H9 (cell line): ENCODE measurements at regions not wholly inside any gene's neighbourhood (a gene's known extent, or its start where the extent isn't known, plus 50 kb on each side); places are given as distances from the start of the nearest gene placed in this dataset.

Experiments used
- DNase-seq: peaks from one replicate; pipeline ENCODE4 v3.0.0-alpha.2; 2017
- H2AFZ ChIP-seq: one replicate; pipeline ENCODE4 v1.6.1; 2013; ENCODE audit warnings: mild to moderate bottlenecking, low read length, control low read depth, moderate library complexity
- H2AK5ac ChIP-seq: 2 replicates; pipeline ENCODE4 v1.6.1; 2013; ENCODE audit warnings: low read length, control low read depth, mixed read lengths; ENCODE audit not compliant: insufficient read length
- H2BK120ac ChIP-seq: one replicate; pipeline ENCODE4 v1.6.1; 2013; ENCODE audit warnings: low read depth, mild to moderate bottlenecking, low read length, control low read depth, inconsistent platforms; ENCODE audit not compliant: poor library complexity, severe bottlenecking
- H2BK12ac ChIP-seq: 2 replicates; pipeline ENCODE4 v1.6.1; 2013; ENCODE audit warnings: low read length, control low read depth, mixed read lengths, low read depth; ENCODE audit not compliant: insufficient read length
- H2BK15ac ChIP-seq: 2 replicates; pipeline ENCODE4 v1.6.1; 2013; ENCODE audit warnings: low read depth, low read length, control low read depth
- H2BK20ac ChIP-seq: one replicate; pipeline ENCODE4 v1.6.1; 2013; ENCODE audit warnings: low read depth, mild to moderate bottlenecking, low read length, control low read depth, inconsistent platforms; ENCODE audit not compliant: poor library complexity, severe bottlenecking
- H2BK5ac ChIP-seq: 2 replicates; pipeline ENCODE4 v1.6.1; 2013; ENCODE audit warnings: low read length, control low read depth, mixed read lengths; ENCODE audit not compliant: insufficient read length
- H3K14ac ChIP-seq: 2 replicates; pipeline ENCODE4 v1.6.1; 2013; ENCODE audit warnings: low read length, control low read depth; ENCODE audit not compliant: insufficient read depth
- H3K18ac ChIP-seq: 2 replicates; pipeline ENCODE4 v1.6.1; 2013; ENCODE audit warnings: low read depth, mild to moderate bottlenecking, mixed read lengths, low read length, control low read depth; ENCODE audit not compliant: insufficient read length
- H3K23ac ChIP-seq: 2 replicates; pipeline ENCODE4 v1.6.1; 2013; ENCODE audit warnings: low read length, control low read depth, mixed read lengths, low read depth; ENCODE audit not compliant: insufficient read length
- H3K23me2 ChIP-seq: 2 replicates; pipeline ENCODE4 v1.6.1; 2013; ENCODE audit warnings: low read depth, mild to moderate bottlenecking, mixed read lengths, low read length, control low read depth; ENCODE audit not compliant: insufficient read length, poor library complexity, severe bottlenecking
- H3K27ac ChIP-seq: 2 replicates; pipeline ENCODE4 v1.5.1; 2013; ENCODE audit warnings: low read length, control low read depth, mixed read lengths, low read depth; ENCODE audit not compliant: insufficient read length
- H3K27me3 ChIP-seq: 2 replicates; pipeline ENCODE4 v1.6.1; 2013; ENCODE audit warnings: low read length, control low read depth, inconsistent platforms; ENCODE audit not compliant: insufficient read depth
- H3K4ac ChIP-seq: 2 replicates; pipeline ENCODE4 v1.6.1; 2013; ENCODE audit warnings: low read depth, mild to moderate bottlenecking, control low read depth, inconsistent platforms, low read length, moderate library complexity
- H3K4me1 ChIP-seq: 2 replicates; pipeline ENCODE4 v1.6.1; 2013; ENCODE audit warnings: low read length, control low read depth, inconsistent platforms; ENCODE audit not compliant: insufficient read depth
- H3K4me2 ChIP-seq: 2 replicates; pipeline ENCODE4 v1.6.1; 2013; ENCODE audit warnings: low read length, control low read depth, mixed read lengths; ENCODE audit not compliant: insufficient read length, insufficient read depth
- H3K56ac ChIP-seq: 2 replicates; pipeline ENCODE4 v1.6.1; 2013; ENCODE audit warnings: low read depth, mild to moderate bottlenecking, mixed read lengths, low read length, control low read depth; ENCODE audit not compliant: insufficient read length
- H3K79me1 ChIP-seq: 2 replicates; pipeline ENCODE4 v1.6.1; 2013; ENCODE audit warnings: low read depth, mild to moderate bottlenecking, moderate library complexity, low read length, control low read depth, inconsistent platforms; ENCODE audit not compliant: insufficient read depth, poor library complexity, severe bottlenecking
- H3K79me2 ChIP-seq: 2 replicates; pipeline ENCODE4 v1.6.1; 2013; ENCODE audit warnings: low read length, control low read depth, inconsistent platforms; ENCODE audit not compliant: insufficient read depth
- H3K9ac ChIP-seq: 2 replicates; pipeline ENCODE4 v1.6.1; 2013; ENCODE audit warnings: low read length, control low read depth, mixed read lengths; ENCODE audit not compliant: insufficient read length; ENCODE audit errors: extremely low read depth
- H3K9me3 ChIP-seq: one replicate; pipeline ENCODE4 v1.6.1; 2013; ENCODE audit warnings: low read depth, low read length, inconsistent platforms; ENCODE audit not compliant: control insufficient read depth
- H3T11ph ChIP-seq: one replicate; pipeline ENCODE4 v1.6.1; 2013; ENCODE audit warnings: mild to moderate bottlenecking, low read length, control low read depth, inconsistent platforms
- H4K20me1 ChIP-seq: one replicate; pipeline ENCODE4 v1.6.1; 2013; ENCODE audit not compliant: control insufficient read depth, insufficient read length, insufficient read depth
- H4K5ac ChIP-seq: 2 replicates; pipeline ENCODE4 v1.6.1; 2013; ENCODE audit warnings: low read depth, mild to moderate bottlenecking, mixed read lengths, low read length, control low read depth; ENCODE audit not compliant: insufficient read length
- H4K8ac ChIP-seq: replicated peaks from 2 replicates; pipeline ENCODE4 v1.6.1; 2013; ENCODE audit warnings: low read length, control low read depth, mixed read lengths, low read depth; ENCODE audit not compliant: insufficient read length
- H4K91ac ChIP-seq: 2 replicates; pipeline ENCODE4 v1.6.1; 2013; ENCODE audit warnings: low read depth, mild to moderate bottlenecking, moderate library complexity, mixed read lengths, low read length, control low read depth; ENCODE audit not compliant: insufficient read length
- H3K27ac Mint-ChIP-seq, 3 experiments: 2 replicates in 2 of 3; 3 replicates in 1 of 3; pipeline ENCODE4 v1.8.0; 2020 to 2021; ENCODE audit warnings: mixed read lengths in 3 of 3, mild to moderate bottlenecking in 1 of 3, moderate library complexity in 1 of 3
- H3K27me3 Mint-ChIP-seq: 2 replicates; pipeline ENCODE4 v1.8.0; 2021; ENCODE audit warnings: low read depth, mild to moderate bottlenecking, moderate library complexity, mixed read lengths
- H3K36me3 Mint-ChIP-seq, 3 experiments: 2 replicates in 2 of 3; 3 replicates in 1 of 3; pipeline ENCODE4 v1.8.0; 2020 to 2021; ENCODE audit warnings: low read depth in 3 of 3, mixed read lengths in 3 of 3; ENCODE audit not compliant: insufficient read depth in 1 of 3
- H3K4me1 Mint-ChIP-seq, 2 experiments: 2 replicates each; pipeline ENCODE4 v1.8.0; 2020; ENCODE audit warnings: mixed read lengths in 2 of 2
- H3K4me3 Mint-ChIP-seq, 2 experiments: 2 replicates in 1 of 2; 3 replicates in 1 of 2; pipeline ENCODE4 v1.8.0; 2020 to 2021; ENCODE audit warnings: mild to moderate bottlenecking in 2 of 2, mixed read lengths in 2 of 2, moderate library complexity in 1 of 2
- H3K9me3 Mint-ChIP-seq, 2 experiments: 2 replicates in 1 of 2; 3 replicates in 1 of 2; pipeline ENCODE4 v1.8.0; 2020; ENCODE audit warnings: mild to moderate bottlenecking in 2 of 2, mixed read lengths in 2 of 2, moderate library complexity in 1 of 2
- CTCF ChIP-seq: fragments of 200-600 bp; sonication (generic); conservative IDR thresholded peaks from 3 replicates; pipeline ENCODE4 v1.8.0; 2021; ENCODE audit warnings: antibody characterized with exemption, mild to moderate bottlenecking
- WGBS: extraction: QIAGEN DNeasy Blood & Tissue Kit; methylation state at CpG from one replicate; pipeline ENCODE4 v1.1.7; 2013; ENCODE audit warnings: missing lambda C conversion rate, low lambda C conversion rate, mixed read lengths; ENCODE audit not compliant: insufficient read length; ENCODE audit errors: extremely low coverage; 5-methylcytosine and 5-hydroxymethylcytosine counted together

GRCh38 chr5:92879806-92880543 is 701.0 kb downstream of the NR2F1-AS1 start:
- H3K36me3 Mint-ChIP-seq, result no peaks in the 10 kb centered on the region
- no peaks in the 10 kb centered on the region for H3K4me1 ChIP-seq
- H3K9me3 ChIP-seq, result no peaks in the 10 kb centered on the region
- no peaks in the 10 kb centered on the region for H3K27me3 Mint-ChIP-seq
- no peak overlapping the region for H3T11ph ChIP-seq
- H3K23ac ChIP-seq, result no peak overlapping the region
- no peak overlapping the region for H3K4ac ChIP-seq
- no peaks in the 10 kb centered on the region for H3K27me3 ChIP-seq
- peaks cover 5 to 6% of the 10 kb centered on the region in 2 experiments; a peak in 2 of 5 replicates for H3K9me3 Mint-ChIP-seq
- WGBS, result no CpG with 5 or more reads among the region's 2 CpGs
- H3K27ac Mint-ChIP-seq, result no peak overlapping the region
- no peak overlapping the region for H3K27ac ChIP-seq
- H3K79me2 ChIP-seq, result no peaks in the 10 kb centered on the region
- no peak overlapping the region for H3K14ac ChIP-seq
- no peak overlapping the region for H2BK15ac ChIP-seq
- H2BK120ac ChIP-seq, result no peak overlapping the region
- no peak overlapping the region for H3K4me2 ChIP-seq
- no peak overlapping the region for H2BK5ac ChIP-seq
- no peaks in the 10 kb centered on the region for H3K23me2 ChIP-seq
- H3K79me1 ChIP-seq, result no peaks in the 10 kb centered on the region
- no peak overlapping the region for H2BK12ac ChIP-seq
- no peak overlapping the region for H2BK20ac ChIP-seq
- no peak for TF ChIP-seq CTCF
- no peak overlapping the region for H3K4me3 Mint-ChIP-seq
- H4K20me1 ChIP-seq, result no peaks in the 10 kb centered on the region
- no peak for DNase-seq
- H4K8ac ChIP-seq, result no peak overlapping the region
- no peaks in the 10 kb centered on the region for H3K4me1 Mint-ChIP-seq
- H3K56ac ChIP-seq, result no peak overlapping the region
- H4K91ac ChIP-seq, result no peak overlapping the region
- H3K18ac ChIP-seq, result no peak overlapping the region
- no peak overlapping the region for H4K5ac ChIP-seq
- H2AFZ ChIP-seq, result no peak overlapping the region
- no peak overlapping the region for H3K9ac ChIP-seq
- H2AK5ac ChIP-seq, result no peak overlapping the region
